GM18909 (cell line): ENCODE measurements at regions not wholly inside any gene's neighbourhood (a gene's known extent, or its start where the extent isn't known, plus 50 kb on each side); places are given as distances from the start of the nearest gene placed in this dataset.

Source experiments
- ATAC-seq: cut with Tn5 transposase; IDR thresholded peaks from one replicate; pipeline ENCODE4 v1.9.1; 2021; ENCODE audit warnings: mild to moderate bottlenecking; ENCODE audit not compliant: unreplicated experiment, poor library complexity

GRCh38 chr20:39206899-39207564, 244.9 kb downstream of the DHX35 start:
- ATAC-seq, result no peak

- ATAC-seq, result no peak
Measured at GRCh38 chr20:39195582-39196021, 233.5 kb downstream of the DHX35 start.

DNA sequence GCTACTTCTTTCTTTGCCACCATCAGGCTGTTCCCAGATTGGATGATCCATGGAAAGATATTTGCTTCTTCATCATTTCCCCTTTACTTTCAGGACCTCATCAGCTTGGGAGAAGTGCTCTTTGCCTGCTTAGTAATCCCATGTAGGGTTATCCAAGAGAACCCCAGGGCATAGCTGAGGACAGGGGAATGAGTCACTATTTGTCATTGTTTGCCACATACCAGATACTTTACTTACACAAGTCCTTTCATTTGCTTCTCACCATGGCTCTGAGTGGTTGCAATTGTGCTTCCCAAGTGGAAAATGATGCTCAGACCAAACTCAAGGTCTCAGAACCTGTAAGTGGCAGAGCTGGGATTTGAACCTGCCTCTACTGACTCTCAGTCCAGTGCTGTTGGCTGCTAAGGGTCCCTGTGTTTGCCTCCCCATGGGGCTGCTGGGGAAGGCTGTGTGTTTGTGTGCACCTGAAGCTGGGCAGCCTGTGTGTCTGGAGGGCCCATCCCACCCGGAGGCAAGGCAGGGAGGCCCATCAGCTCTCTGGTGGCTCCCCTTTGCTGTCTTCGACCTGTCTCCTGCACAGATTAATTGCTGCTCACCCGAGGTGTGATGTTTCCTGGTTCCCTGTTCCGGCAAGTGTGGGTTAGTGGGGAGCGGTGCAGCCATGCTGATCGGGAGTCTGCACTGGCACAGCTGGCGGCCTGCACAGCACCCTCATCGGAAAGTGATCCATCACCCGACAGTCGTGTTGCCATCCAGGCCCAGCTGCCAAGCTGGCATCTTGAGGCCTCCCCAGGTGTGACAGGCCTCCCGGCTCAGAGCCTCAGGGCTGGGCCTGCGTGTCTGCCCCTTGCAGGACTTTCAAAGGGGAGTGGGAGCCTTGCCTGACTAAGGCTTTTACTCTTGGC, 228.8 kb downstream of the DHX35 start:
- no peak for ATAC-seq

DNA sequence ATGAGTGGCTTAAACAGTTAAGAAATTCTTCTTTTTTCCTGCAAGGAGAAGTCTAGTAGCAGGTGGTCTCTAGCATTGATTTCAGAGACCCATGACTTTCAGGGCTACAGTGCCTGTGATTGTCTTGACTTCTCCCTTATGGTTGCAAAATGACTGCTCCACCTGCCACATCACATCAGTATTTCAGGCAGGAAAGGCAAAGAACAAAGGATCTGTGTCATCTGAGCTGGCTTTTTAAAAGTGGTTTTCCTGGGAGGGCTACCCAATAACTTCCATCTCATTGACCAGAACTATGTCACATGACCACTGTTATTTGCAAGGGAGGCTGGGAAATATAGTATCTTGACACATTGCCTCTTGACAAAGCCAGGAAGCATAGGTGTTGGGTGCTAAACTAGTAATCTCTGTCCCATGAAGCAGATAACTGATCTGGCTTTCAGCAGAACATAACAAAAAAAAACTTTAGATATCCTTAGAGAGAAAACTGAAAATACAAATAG, 226.2 kb downstream of the DHX35 start:
- ATAC-seq, result no peak

DNA sequence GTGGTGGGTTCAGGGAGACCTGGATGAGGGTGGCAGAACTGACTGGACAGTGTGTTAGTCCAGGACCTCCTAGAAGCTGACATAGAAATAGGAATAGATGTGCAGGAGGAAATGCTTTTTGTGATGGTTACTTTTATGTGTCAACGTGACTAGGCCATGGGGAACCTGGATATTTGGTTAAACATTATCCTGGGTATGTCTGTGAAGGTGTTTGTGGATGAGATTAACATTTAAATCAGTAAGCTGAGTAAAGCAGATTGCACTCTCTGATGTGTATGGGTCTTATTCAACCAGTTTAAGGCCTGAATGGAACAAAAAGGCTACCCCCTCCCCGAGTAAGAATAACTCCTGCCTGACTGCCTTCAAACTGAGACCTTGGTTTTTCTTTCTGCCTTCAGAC, 219.3 kb downstream of the DHX35 start:
- ATAC-seq, result no peak

DNA sequence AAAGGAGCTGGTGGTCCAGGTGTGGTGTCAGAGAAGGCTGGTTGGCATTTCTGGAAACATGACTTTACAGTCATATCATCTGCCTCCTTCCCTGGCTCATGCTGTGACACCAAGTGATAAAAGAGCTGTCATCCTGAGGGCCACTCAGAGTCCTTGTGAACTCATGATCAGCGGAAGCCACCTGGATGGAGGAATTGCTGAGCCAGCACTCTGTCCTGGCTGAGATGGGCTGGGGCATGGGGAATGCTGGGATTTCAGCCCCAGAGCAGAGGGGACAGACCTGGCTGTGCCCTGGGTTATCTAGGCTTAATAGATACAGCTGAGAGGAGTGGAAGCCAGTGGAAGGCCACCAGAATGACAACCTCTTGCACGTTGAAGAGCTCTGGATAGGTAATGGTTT, 214.3 kb downstream of the DHX35 start:
- no peak for ATAC-seq

- ATAC-seq, result no peak
Measured at GRCh38 chr20:39170896-39171463, 208.8 kb downstream of the DHX35 start.

DNA sequence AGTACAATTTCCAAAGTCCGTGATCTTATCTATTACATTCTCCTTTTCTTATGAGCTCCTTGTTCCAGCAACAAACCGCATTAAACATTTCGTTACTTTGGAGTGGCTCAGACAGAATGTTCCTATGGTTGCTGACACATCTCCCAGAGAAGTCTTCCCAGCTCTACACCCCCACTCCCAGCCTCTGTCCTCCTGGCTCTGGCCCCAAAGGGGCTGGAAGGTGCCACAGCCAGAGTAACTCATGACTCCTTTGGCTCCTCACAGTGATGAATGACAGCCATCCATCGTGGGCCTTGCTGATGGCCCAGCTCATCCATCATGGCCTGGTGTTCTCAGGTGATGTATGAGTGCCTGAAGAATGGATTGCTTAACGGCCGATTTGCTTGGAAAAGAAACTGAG, 203.0 kb downstream of the DHX35 start:
- ATAC-seq, result no peak

- ATAC-seq, result no peak
Measured at GRCh38 chr20:39164642-39165041, 202.5 kb downstream of the DHX35 start.

DNA sequence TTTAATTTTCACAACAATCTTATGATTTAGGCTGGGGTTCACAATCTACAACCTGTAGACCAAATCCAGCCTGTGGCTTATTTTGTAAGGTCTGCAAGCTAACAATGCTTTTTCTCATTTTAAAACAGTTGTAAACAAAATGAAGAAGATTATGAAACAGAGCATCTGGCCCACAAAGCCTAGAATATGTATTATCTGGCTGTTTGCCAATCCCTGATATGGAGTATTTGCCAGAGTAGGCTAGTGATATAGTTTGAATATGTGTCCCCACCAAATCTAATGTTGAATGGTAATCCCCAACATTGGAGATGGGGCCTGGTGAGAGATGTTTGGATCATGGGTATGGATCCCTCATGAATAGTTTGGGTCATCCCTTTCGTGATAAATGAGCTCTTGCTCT, 201.8 kb downstream of the DHX35 start:
- no peak for ATAC-seq

- no peak for ATAC-seq
Measured at GRCh38 chr20:39161900-39162299, 199.8 kb downstream of the DHX35 start.

DNA sequence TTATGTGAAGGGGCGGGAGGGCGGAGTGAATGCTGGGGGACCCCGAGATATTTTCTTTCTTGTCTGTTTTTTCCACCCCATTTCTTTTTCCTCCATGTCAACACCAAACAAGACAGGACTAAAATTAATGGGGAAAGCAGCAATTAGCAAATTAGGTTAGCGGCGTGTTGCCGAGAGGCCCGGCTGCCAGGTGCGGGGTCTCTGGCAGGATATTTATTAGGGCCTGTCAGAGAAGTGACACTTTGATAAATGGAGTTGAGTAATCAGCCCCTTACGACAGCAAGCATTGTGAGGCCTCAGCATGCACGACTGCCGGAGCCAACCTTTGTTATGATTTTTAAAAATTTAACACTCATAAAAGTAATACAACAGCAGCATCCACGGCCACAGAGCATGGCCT, 193.8 kb downstream of the DHX35 start:
- ATAC-seq, result no peak

- ATAC-seq, result no peak
Measured at GRCh38 chr20:39152742-39153141, 190.6 kb downstream of the DHX35 start.

- no peak for ATAC-seq
Measured at GRCh38 chr20:39152126-39152525, 190.0 kb downstream of the DHX35 start.

DNA sequence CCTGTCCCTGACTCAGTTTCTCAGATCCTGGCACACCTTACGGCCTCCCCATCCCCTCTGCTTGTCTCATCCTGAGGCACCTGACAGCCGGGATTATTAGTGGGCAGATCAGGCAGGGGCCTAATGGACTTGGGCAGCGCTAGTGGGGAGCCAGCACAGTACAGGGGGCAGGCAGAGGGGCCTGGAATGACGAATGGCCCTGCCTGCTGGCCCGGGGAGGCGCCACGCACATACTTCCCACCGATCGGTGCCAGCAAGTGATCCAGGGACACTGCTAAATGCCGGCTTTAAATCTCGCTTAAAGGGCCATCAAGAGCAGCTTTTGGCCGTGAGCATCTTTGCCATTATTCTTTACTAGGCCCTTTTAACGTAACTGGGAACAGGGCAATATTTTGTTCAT, 188.4 kb downstream of the DHX35 start:
- no peak for ATAC-seq

- ATAC-seq, result no peak
Measured at GRCh38 chr20:39146394-39146793, 184.2 kb downstream of the DHX35 start.

DNA sequence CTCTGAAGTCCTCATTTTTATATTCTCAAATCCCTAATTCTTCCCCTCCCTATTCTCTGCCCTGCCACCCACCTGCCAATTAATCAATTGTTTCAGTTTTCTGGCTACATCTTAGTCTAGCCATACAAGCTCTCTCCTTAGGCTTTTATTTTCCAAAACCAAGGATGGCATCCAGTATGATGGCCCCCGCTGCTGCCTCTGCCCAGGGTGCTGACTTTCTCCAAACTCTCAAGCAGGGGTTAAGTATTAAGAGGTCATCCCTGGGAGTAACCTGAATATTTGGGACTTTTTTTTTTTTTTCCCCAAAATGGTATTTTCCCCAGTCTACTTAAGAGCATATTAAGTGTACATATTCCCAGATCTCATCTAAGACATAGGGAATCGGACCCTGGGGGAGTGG, 183.8 kb downstream of the DHX35 start:
- no peak for ATAC-seq

DNA sequence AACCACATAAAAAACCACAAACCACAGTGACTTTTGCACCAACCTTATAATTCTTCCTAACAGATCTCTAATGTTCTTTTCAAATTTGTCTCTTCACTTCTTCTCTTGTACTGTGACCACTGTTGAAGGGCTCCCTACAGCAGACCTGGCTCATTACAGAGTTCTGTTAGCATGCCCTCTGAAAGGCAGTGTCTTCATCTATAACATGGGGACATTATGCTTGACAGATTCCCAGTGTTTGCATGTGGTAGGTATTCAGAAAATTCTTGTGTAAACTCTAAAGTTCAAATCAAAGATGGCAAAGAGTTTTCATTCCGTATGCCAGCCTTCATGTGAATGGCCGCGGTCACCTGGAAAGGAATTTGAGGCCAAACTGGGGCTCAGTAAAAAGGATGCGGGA, 182.6 kb downstream of the DHX35 start:
- no peak for ATAC-seq

DNA sequence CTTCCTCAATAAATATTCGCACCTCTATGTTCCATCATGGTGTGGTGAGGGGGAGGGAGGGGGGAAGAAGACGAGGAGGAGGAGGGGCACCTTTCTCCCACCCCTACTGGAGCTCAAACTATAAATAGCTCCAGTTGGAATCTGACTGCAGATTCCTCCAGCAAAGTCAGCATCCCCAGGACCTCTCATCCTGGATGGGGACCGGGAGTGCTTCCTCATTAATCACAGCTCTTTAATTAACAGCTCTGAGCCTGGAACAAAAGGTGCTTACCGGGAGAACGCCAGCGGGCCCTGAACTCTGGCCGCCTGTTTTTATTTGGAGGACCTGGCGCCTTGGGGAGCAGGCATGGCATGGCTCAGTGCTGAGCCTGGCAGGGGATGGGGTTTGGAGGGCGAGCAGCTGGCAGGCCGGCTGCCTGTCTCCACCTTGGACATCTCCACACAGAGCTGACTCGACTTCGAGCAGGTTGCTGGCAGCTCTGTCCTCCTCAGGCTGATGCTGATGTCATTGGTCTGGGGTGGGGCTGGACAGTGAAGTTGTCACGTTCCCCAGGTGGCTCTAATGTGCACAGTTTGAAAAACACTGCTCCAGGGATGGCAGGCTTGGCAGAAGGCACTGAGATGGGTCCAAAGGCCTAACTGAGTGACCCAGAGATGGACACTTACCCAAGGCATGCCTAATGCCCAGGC, 180.4 kb downstream of the DHX35 start:
- ATAC-seq, result no peak

GRCh38 chr20:39137299-39137698, 175.2 kb downstream of the DHX35 start:
- no peak for ATAC-seq

GRCh38 chr20:39136798-39137197, 174.7 kb downstream of the DHX35 start:
- ATAC-seq, result no peak
